ENCODE measurements at regions not wholly inside any gene's neighbourhood (a gene's known extent, or its start where the extent isn't known, plus 50 kb on each side); places are given as distances from the start of the nearest gene placed in this dataset.

DNA sequence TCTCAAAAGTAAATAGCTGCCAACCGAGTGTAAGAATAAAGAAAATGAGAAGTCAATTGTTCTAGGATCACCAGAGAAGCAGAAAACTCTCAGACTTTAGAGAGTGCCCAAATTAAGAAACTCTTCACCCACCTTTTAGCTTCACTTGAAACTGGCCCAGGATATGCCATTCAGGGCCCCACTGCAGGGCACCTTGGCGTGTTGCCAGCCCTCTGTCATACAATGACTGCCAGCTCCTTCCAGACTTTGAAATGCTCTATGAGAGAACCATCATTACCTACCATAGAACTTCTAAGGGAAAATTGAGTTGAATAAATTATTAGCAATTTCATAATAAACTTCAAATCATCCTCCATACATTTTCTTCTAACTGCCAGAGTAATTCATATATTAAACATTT lies 240.5 kb downstream of the CETN3 start:
- H3K9ac ChIP-seq (replicated peaks; ENCODE audit: extremely low read depth, insufficient read depth, low read length): no peak overlapping the region
- FAIRE-seq (no peak), DNase-seq (ENCODE audit: low read depth, low spot score) (no peak)
- H3K27ac ChIP-seq (ENCODE audit: insufficient read depth, low read depth, low read length): no peak overlapping the region
- no peaks in the 10 kb centered on the region for H3K9me3 ChIP-seq (replicated peaks; ENCODE audit: control insufficient read depth, insufficient read depth, low read length)
- ChIA-PET CTCF (interaction anchor here (3.0 kb wide), 1 partner anchor 8 kb away, joined by 11 read pairs; no protein-coding TSS in a partner anchor), POLR2A (no interaction called here)
- intact Hi-C loops (cut with micrococcal nuclease) (no loop called here), dilution Hi-C loops (cut with MboI; ENCODE audit: extremely low pct_ligation_motif_present, low sequenced_read_pairs) (no loop called here)
- H2AFZ ChIP-seq (ENCODE audit: low read depth, low read length): no peak overlapping the region
- TF ChIP-seq EZH2 (IDR thresholded peaks at IDR 0.05; ENCODE audit: borderline replicate concordance, low read depth, low read length, severe bottlenecking) (no peak), JUN (IDR thresholded peaks at IDR 0.05; ENCODE audit: borderline replicate concordance, insufficient read depth, insufficient read length, low read depth) (no peak), MYC (IDR thresholded peaks at IDR 0.05; ENCODE audit: low read depth, low read length) (no peak), POLR2AphosphoS5 (IDR thresholded peaks at IDR 0.05; ENCODE audit: insufficient read depth, low read depth, low read length) (no peak), POLR2A (IDR thresholded peaks at IDR 0.05; ENCODE audit: low read depth, low read length) (no peak), FOS (IDR thresholded peaks at IDR 0.05; ENCODE audit: borderline replicate concordance, insufficient read depth, low read length) (no peak), GATA2 (IDR thresholded peaks at IDR 0.05; ENCODE audit: insufficient read depth, insufficient read length, low read depth, low read length) (no peak)
- TF ChIP-seq, protein P1, sequence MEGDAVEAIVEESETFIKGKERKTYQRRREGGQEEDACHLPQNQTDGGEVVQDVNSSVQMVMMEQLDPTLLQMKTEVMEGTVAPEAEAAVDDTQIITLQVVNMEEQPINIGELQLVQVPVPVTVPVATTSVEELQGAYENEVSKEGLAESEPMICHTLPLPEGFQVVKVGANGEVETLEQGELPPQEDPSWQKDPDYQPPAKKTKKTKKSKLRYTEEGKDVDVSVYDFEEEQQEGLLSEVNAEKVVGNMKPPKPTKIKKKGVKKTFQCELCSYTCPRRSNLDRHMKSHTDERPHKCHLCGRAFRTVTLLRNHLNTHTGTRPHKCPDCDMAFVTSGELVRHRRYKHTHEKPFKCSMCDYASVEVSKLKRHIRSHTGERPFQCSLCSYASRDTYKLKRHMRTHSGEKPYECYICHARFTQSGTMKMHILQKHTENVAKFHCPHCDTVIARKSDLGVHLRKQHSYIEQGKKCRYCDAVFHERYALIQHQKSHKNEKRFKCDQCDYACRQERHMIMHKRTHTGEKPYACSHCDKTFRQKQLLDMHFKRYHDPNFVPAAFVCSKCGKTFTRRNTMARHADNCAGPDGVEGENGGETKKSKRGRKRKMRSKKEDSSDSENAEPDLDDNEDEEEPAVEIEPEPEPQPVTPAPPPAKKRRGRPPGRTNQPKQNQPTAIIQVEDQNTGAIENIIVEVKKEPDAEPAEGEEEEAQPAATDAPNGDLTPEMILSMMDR (IDR thresholded peaks at IDR 0.05; ENCODE audit: extremely low read depth in 1 of 2, insufficient read depth in 1 of 2, low read depth in 1 of 2, low read length in 2 of 2): no peak
- TF ChIP-seq, protein P2, sequence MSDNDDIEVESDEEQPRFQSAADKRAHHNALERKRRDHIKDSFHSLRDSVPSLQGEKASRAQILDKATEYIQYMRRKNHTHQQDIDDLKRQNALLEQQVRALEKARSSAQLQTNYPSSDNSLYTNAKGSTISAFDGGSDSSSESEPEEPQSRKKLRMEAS (IDR thresholded peaks at IDR 0.05; ENCODE audit: insufficient read depth, insufficient read length): no peak
- no peaks in the 10 kb centered on the region for H3K36me3 ChIP-seq (ENCODE audit: control insufficient read depth in 2 of 2, extremely low read depth in 1 of 2, insufficient read depth in 2 of 2, low read length in 2 of 2)
- no peak overlapping the region for H3K4me2 ChIP-seq (ENCODE audit: insufficient read depth, low read length)
- H3K9me1 ChIP-seq (replicated peaks; ENCODE audit: control insufficient read depth, extremely low read depth, insufficient read depth, low read length): no peaks in the 10 kb centered on the region
- H3K79me2 ChIP-seq (ENCODE audit: control insufficient read depth, insufficient read depth, low read length): no peaks in the 10 kb centered on the region
- no peak overlapping the region for H3K4me3 ChIP-seq (replicated peaks in 1 of 3; ENCODE audit: insufficient read depth in 1 of 3, low read depth in 1 of 3, low read length in 3 of 3)
- no TSS peak for BruUV-seq (replicated peaks)
- no peaks in the 10 kb centered on the region for H3K4me1 ChIP-seq (ENCODE audit: control insufficient read depth, extremely low read depth, insufficient read depth, low read length)
- no peaks in the 10 kb centered on the region for H3K27me3 ChIP-seq (ENCODE audit: control insufficient read depth in 2 of 2, insufficient read depth in 2 of 2, low read length in 2 of 2)
- H4K20me1 ChIP-seq (replicated peaks; ENCODE audit: control insufficient read depth, extremely low read depth, insufficient read depth, low read length): no peaks in the 10 kb centered on the region

Data from endothelial cell of umbilical vein (primary cell).